ENCODE measurements at regions not wholly inside any gene's neighbourhood (a gene's known extent, or its start where the extent isn't known, plus 50 kb on each side); places are given as distances from the start of the nearest gene placed in this dataset.

GRCh38 chr5:163023846-163024245 lies 413.5 kb upstream of the CCNG1 start:
- H3K9me3 ChIP-seq: no peaks in the 10 kb centered on the region
- POLR2A ChIA-PET: no interaction called here
- H3K4me1 ChIP-seq: no peaks in the 10 kb centered on the region

GRCh38 chr5:163024936-163025335 lies 412.5 kb upstream of the CCNG1 start:
- intact Hi-C loops (cut with micrococcal nuclease; ENCODE audit: unreplicated experiment): no loop called here
- H3K36me3 Mint-ChIP-seq (ENCODE audit: insufficient read depth, unreplicated experiment): no peaks in the 10 kb centered on the region
- no peaks in the 10 kb centered on the region for H3K36me3 ChIP-seq (ENCODE audit: control insufficient read depth, insufficient read depth, low read length)
- H3K27ac Mint-ChIP-seq (ENCODE audit: unreplicated experiment): no peak overlapping the region
- H3K4me3 ChIP-seq (ENCODE audit: low read depth, low read length): no peak overlapping the region
- no peaks in the 10 kb centered on the region for H3K4me1 ChIP-seq
- TF ChIP-seq, protein P1, sequence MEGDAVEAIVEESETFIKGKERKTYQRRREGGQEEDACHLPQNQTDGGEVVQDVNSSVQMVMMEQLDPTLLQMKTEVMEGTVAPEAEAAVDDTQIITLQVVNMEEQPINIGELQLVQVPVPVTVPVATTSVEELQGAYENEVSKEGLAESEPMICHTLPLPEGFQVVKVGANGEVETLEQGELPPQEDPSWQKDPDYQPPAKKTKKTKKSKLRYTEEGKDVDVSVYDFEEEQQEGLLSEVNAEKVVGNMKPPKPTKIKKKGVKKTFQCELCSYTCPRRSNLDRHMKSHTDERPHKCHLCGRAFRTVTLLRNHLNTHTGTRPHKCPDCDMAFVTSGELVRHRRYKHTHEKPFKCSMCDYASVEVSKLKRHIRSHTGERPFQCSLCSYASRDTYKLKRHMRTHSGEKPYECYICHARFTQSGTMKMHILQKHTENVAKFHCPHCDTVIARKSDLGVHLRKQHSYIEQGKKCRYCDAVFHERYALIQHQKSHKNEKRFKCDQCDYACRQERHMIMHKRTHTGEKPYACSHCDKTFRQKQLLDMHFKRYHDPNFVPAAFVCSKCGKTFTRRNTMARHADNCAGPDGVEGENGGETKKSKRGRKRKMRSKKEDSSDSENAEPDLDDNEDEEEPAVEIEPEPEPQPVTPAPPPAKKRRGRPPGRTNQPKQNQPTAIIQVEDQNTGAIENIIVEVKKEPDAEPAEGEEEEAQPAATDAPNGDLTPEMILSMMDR (IDR thresholded peaks at IDR 0.05; ENCODE audit: insufficient read depth in 1 of 2, low read depth in 1 of 2, low read length in 1 of 2, severe bottlenecking in 1 of 2, unreplicated experiment in 1 of 2): no peak
- BruUV-seq (replicated peaks): no TSS peak
- H3K9me3 Mint-ChIP-seq (ENCODE audit: unreplicated experiment): no peaks in the 10 kb centered on the region
- no peaks in the 10 kb centered on the region for H3K4me1 Mint-ChIP-seq (ENCODE audit: low read depth, unreplicated experiment)
- POLR2A ChIA-PET: no interaction called here
- no peaks in the 10 kb centered on the region for H3K27me3 ChIP-seq (replicated peaks; ENCODE audit: control insufficient read depth, insufficient read depth, low read length)
- no peak for DNase-seq
- no peaks in the 10 kb centered on the region for H3K27me3 Mint-ChIP-seq (ENCODE audit: insufficient read depth, unreplicated experiment)
- CTCF ChIA-PET: no interaction called here
- H3K9me3 ChIP-seq: no peaks in the 10 kb centered on the region
- no peak overlapping the region for H3K4me3 Mint-ChIP-seq (ENCODE audit: unreplicated experiment)

More at GRCh38 chr5:163023846-163024245, 413.5 kb upstream of the CCNG1 start:
- no peaks in the 10 kb centered on the region for H3K36me3 ChIP-seq (ENCODE audit: control insufficient read depth, insufficient read depth, low read length)
- no peaks in the 10 kb centered on the region for H3K4me1 Mint-ChIP-seq (ENCODE audit: low read depth, unreplicated experiment)
- no peak overlapping the region for H3K4me3 Mint-ChIP-seq (ENCODE audit: unreplicated experiment)
- BruUV-seq (replicated peaks): no TSS peak
- CTCF ChIA-PET: no interaction called here
- no peak for DNase-seq
- no peaks in the 10 kb centered on the region for H3K27me3 ChIP-seq (replicated peaks; ENCODE audit: control insufficient read depth, insufficient read depth, low read length)
- TF ChIP-seq, protein P1 (IDR thresholded peaks at IDR 0.05; ENCODE audit: insufficient read depth in 1 of 2, low read depth in 1 of 2, low read length in 1 of 2, severe bottlenecking in 1 of 2, unreplicated experiment in 1 of 2): no peak
- intact Hi-C loops (cut with micrococcal nuclease; ENCODE audit: unreplicated experiment): no loop called here
- no peak overlapping the region for H3K27ac Mint-ChIP-seq (ENCODE audit: unreplicated experiment)
- no peaks in the 10 kb centered on the region for H3K9me3 Mint-ChIP-seq (ENCODE audit: unreplicated experiment)
- H3K36me3 Mint-ChIP-seq (ENCODE audit: insufficient read depth, unreplicated experiment): no peaks in the 10 kb centered on the region
- H3K4me3 ChIP-seq (ENCODE audit: low read depth, low read length): no peak overlapping the region
- H3K27me3 Mint-ChIP-seq (ENCODE audit: insufficient read depth, unreplicated experiment): no peaks in the 10 kb centered on the region

DNA sequence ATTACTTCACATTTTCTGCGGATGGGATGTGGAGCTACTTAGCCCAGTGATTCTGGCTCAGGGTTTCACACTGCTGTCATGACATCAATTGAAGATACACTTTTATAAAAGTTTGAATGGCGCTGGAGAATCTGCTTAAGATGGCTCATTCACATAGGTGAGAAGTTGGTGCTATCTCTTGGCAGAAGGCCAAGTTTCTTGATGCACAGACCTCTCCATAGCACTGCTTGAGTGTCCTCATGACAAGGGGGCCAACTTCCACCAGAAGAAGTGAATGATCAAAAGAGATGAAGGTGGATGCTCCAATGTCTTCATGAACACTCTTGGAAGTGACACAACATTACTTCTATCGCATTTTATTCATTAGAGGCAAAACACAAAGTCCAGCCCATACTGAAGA lies 403.7 kb upstream of the CCNG1 start:
- no TSS peak for BruUV-seq (replicated peaks)
- H3K4me3 Mint-ChIP-seq (ENCODE audit: unreplicated experiment): no peak overlapping the region
- Histone ChIP-seq H3K4me3 (ENCODE audit: low read depth, low read length) (no peak overlapping the region), H3K9me3 (no peaks in the 10 kb centered on the region), H3K36me3 (ENCODE audit: control insufficient read depth, insufficient read depth, low read length) (no peaks in the 10 kb centered on the region), H3K4me1 (no peaks in the 10 kb centered on the region), H3K27me3 (replicated peaks; ENCODE audit: control insufficient read depth, insufficient read depth, low read length) (no peaks in the 10 kb centered on the region)
- no peaks in the 10 kb centered on the region for H3K27me3 Mint-ChIP-seq (ENCODE audit: insufficient read depth, unreplicated experiment)
- H3K4me1 Mint-ChIP-seq (ENCODE audit: low read depth, unreplicated experiment): no peaks in the 10 kb centered on the region
- no peaks in the 10 kb centered on the region for H3K36me3 Mint-ChIP-seq (ENCODE audit: insufficient read depth, unreplicated experiment)
- ChIA-PET POLR2A (no interaction called here), CTCF (no interaction called here)
- TF ChIP-seq, protein P1 (IDR thresholded peaks at IDR 0.05; ENCODE audit: insufficient read depth in 1 of 2, low read depth in 1 of 2, low read length in 1 of 2, severe bottlenecking in 1 of 2, unreplicated experiment in 1 of 2): no peak
- DNase-seq: no peak
- intact Hi-C loops (cut with micrococcal nuclease; ENCODE audit: unreplicated experiment): no loop called here
- no peak overlapping the region for H3K27ac Mint-ChIP-seq (ENCODE audit: unreplicated experiment)
- no peaks in the 10 kb centered on the region for H3K9me3 Mint-ChIP-seq (ENCODE audit: unreplicated experiment)

Data from Caco-2 (cell line).